Ishikawa (cell line): ENCODE measurements at regions not wholly inside any gene's neighbourhood (a gene's known extent, or its start where the extent isn't known, plus 50 kb on each side); places are given as distances from the start of the nearest gene placed in this dataset.

ENCODE experiments used
- CEBPB ChIP-seq: IDR thresholded peaks from 2 replicates; pipeline ENCODE4 v1.6.1; 2012
- CREB1 ChIP-seq: IDR thresholded peaks from 2 replicates; pipeline ENCODE4 v1.6.1; 2012; ENCODE audit warnings: low read depth
- EGR1 ChIP-seq: IDR thresholded peaks from 2 replicates; pipeline ENCODE4 v1.6.1; 2012
- EP300 ChIP-seq: IDR thresholded peaks from 2 replicates; pipeline ENCODE4 v1.6.1; 2012; ENCODE audit warnings: borderline replicate concordance
- FOXM1 ChIP-seq: IDR thresholded peaks from 2 replicates; pipeline ENCODE4 v1.6.1; 2012; ENCODE audit warnings: low read depth, borderline replicate concordance
- NFIC ChIP-seq: IDR thresholded peaks from 2 replicates; pipeline ENCODE4 v1.6.1; 2012
- RAD21 ChIP-seq: IDR thresholded peaks from 2 replicates; pipeline ENCODE4 v1.6.1; 2012; ENCODE audit warnings: low read depth
- TAF1 ChIP-seq: IDR thresholded peaks from 2 replicates; pipeline ENCODE4 v1.6.1; 2012; ENCODE audit warnings: low read depth, mild to moderate bottlenecking
- TCF12 ChIP-seq: IDR thresholded peaks from 2 replicates; pipeline ENCODE4 v1.6.1; 2012; ENCODE audit warnings: low read depth
- TEAD4 ChIP-seq: IDR thresholded peaks from 2 replicates; pipeline ENCODE4 v1.6.1; 2012
- YY1 ChIP-seq: IDR thresholded peaks from 2 replicates; pipeline ENCODE4 v1.6.1; 2012; ENCODE audit warnings: low read depth
- ZBTB7A ChIP-seq: IDR thresholded peaks from 2 replicates; pipeline ENCODE4 v1.6.1; 2012; ENCODE audit warnings: low read depth
- TF ChIP-seq, protein P1 (sequence below): IDR thresholded peaks from 2 replicates; pipeline ENCODE4 v1.6.1; 2012
- TF ChIP-seq, protein P2 (sequence below): IDR thresholded peaks from 2 replicates; pipeline ENCODE4 v1.6.1; 2012; ENCODE audit warnings: low read depth, mild to moderate bottlenecking
- TF ChIP-seq, protein P3 (sequence below): IDR thresholded peaks from 2 replicates; pipeline ENCODE4 v1.6.1; 2012

DNA sequence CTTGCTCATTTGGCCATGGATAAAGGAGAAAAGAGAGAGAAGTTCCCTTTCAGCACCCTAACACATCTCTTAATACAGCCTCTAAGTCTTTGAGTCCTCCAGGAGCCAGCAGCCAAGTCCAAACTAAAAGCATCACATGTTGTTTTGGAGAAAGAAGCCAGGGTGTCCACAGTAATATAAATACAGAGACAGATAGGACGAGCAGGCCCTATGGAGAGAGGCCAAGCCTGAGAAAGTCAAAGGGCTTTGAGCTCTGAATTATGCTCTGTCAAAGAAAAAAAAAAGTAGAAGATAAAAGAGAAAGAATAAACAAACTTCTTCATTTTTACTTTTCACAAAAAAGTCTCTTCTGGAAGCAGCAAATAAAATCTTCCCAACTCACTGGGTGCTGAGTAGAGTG is 92.4 kb upstream of the THBS1 start:
- no peak for TF ChIP-seq YY1
- no peak for TF ChIP-seq ZBTB7A
- no peak for TF ChIP-seq NFIC

DNA sequence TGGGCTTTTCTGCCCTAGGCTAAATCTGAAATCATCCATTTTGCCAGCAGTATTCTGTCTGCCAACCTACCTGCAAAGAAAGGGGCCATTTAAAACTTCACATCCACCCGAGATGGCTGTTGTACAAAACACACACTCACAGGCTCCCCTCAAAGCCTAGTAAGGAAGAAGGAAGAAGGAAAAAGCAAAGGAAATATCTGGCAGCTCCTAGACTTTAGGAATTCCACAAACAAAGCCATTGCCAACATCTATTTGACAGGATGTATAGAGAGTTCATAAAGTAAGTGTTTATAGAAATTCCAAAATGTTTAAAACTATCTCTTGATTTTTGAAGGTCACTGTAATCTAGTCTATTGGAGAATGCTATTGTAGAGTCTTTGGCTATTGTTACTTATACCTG is 91.9 kb upstream of the THBS1 start:
- no peak for TF ChIP-seq FOXM1
- TF ChIP-seq EP300 = no peak
- no peak for TF ChIP-seq RAD21
- no peak for TF ChIP-seq TCF12
- TF ChIP-seq ZBTB7A = no peak
- no peak for TF ChIP-seq CREB1
- TF ChIP-seq YY1 = no peak
- no peak for TF ChIP-seq EGR1
- TF ChIP-seq, protein P1, sequence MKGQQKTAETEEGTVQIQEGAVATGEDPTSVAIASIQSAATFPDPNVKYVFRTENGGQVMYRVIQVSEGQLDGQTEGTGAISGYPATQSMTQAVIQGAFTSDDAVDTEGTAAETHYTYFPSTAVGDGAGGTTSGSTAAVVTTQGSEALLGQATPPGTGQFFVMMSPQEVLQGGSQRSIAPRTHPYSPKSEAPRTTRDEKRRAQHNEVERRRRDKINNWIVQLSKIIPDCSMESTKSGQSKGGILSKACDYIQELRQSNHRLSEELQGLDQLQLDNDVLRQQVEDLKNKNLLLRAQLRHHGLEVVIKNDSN = no peak
- TF ChIP-seq, protein P2, sequence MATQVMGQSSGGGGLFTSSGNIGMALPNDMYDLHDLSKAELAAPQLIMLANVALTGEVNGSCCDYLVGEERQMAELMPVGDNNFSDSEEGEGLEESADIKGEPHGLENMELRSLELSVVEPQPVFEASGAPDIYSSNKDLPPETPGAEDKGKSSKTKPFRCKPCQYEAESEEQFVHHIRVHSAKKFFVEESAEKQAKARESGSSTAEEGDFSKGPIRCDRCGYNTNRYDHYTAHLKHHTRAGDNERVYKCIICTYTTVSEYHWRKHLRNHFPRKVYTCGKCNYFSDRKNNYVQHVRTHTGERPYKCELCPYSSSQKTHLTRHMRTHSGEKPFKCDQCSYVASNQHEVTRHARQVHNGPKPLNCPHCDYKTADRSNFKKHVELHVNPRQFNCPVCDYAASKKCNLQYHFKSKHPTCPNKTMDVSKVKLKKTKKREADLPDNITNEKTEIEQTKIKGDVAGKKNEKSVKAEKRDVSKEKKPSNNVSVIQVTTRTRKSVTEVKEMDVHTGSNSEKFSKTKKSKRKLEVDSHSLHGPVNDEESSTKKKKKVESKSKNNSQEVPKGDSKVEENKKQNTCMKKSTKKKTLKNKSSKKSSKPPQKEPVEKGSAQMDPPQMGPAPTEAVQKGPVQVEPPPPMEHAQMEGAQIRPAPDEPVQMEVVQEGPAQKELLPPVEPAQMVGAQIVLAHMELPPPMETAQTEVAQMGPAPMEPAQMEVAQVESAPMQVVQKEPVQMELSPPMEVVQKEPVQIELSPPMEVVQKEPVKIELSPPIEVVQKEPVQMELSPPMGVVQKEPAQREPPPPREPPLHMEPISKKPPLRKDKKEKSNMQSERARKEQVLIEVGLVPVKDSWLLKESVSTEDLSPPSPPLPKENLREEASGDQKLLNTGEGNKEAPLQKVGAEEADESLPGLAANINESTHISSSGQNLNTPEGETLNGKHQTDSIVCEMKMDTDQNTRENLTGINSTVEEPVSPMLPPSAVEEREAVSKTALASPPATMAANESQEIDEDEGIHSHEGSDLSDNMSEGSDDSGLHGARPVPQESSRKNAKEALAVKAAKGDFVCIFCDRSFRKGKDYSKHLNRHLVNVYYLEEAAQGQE = no peak
- TF ChIP-seq NFIC = no peak
- TF ChIP-seq TEAD4 = no peak
- TF ChIP-seq, protein P3, sequence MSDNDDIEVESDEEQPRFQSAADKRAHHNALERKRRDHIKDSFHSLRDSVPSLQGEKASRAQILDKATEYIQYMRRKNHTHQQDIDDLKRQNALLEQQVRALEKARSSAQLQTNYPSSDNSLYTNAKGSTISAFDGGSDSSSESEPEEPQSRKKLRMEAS = no peak
- TF ChIP-seq CEBPB = no peak
- TF ChIP-seq TAF1 = no peak

DNA sequence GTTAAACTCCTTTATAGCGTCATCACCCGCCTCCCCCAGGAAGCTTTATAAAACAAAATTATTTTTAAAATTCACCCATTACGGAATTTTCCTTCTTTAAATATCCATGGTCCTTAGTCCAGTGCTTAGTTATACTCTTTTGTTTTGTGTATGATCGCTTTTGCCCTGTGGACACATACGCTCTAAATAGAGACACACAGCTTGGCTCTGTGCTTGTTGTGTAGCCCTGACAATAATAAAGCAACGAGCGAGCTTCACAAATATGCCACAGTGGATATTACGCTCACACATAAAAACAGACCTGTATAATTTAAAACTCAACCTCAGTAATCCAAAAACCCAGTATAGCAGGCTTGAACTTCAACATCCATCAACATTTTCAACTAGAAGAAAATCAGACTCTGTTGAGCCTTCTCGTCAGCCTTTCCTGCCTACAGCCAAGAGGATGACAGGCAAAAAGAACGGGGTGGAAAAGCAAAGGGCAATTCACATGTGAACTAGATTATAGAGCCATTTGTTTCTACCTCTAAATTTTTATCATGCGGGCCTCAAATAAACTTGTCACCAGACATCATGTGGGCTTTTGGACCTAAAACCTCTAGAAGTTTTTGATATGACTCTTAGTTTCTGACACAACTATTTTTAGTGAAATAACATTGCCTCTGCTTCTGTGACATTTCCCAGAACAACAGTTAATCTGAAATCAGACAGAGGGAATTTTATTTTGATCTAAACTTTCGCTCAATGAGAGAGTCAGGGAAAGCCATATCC is 89.6 kb upstream of the THBS1 start:
- no peak for TF ChIP-seq CEBPB
- TF ChIP-seq EP300 = no peak
- no peak for TF ChIP-seq FOXM1
- no peak for TF ChIP-seq EGR1
- no peak for TF ChIP-seq TCF12

DNA sequence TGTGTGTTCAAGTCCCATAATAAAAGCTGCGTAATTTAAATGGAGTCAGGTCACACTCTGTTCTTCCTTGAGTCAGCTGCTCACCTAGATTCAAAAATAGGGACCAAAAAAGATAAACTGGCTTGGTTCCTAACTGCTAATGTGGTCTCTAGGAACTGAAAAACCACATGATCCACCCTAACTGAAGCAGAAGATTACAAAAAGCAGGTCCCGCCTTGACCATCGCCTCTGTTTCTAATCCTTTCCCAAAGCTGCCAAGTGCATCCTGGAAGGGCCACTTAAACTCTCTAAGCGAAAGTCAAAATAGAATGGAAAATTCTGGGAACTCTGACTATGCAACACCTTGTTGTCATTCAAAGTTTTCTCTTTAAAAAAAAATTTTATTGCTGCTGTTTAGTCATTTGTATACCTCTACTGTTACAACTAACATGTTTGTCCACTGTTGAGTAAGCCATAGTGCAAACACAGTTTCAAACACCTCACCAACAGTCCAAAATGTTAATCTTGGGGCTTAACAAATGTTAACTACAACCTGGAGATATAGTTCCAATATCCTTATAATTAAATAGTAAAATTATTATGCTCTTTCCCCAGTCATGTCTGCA is 88.9 kb upstream of the THBS1 start:
- TF ChIP-seq CEBPB (no peak), TAF1 (no peak), CREB1 (no peak), YY1 (no peak), FOXM1 (no peak), NFIC (no peak), TEAD4 (no peak), EP300 (no peak), RAD21 (no peak)
- TF ChIP-seq, protein P1 = no peak
- TF ChIP-seq, protein P3 = no peak

DNA sequence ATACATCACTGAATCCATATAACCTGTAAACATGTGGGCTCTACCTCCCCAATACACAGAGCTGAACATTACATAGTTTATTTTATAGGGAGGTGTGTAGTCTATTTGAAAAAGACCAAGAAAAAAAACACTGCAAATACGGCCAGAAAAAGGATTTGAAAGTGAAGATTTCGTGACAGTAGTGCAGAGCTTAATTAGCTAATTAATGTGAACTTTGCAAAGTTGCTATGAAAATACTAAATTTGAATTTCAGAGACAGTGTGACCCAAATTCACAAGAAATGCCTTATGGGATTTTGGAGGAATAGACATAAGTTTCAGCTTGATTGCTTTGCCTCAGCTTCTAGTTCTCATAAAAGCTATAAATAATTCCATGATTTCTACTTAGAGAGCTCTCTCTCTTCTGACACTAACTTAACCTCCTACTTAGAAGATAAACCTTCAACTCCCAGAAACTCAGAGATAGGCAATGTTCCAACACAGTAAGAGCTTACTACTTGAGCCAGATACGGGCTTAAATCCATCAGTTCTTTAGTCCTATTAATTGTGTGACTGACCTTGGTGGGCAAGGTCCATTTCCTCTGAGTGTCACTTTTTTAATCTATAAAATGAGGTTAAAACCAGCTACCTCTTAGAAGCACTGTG is 87.3 kb upstream of the THBS1 start:
- TF ChIP-seq EGR1 = no peak

DNA sequence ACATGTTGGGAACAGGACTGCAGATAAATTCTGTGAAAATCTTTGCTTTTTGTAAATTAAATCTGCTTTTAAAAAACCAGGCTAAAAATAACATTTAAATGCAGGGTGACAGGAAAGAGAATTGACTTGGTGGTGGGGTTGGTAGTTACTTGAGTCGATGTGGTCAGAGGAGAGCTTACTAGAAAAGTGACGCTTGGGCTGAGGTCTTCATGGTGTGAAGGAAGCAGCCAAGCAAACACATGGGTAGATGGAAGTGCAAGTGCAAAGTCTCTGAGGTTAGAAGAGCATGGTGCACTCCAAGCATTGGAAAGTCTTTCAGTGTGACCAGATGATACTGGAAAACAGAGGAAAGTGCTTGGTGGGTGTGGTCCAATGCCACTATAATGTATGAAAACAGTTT is 86.4 kb upstream of the THBS1 start:
- no peak for TF ChIP-seq EGR1

DNA sequence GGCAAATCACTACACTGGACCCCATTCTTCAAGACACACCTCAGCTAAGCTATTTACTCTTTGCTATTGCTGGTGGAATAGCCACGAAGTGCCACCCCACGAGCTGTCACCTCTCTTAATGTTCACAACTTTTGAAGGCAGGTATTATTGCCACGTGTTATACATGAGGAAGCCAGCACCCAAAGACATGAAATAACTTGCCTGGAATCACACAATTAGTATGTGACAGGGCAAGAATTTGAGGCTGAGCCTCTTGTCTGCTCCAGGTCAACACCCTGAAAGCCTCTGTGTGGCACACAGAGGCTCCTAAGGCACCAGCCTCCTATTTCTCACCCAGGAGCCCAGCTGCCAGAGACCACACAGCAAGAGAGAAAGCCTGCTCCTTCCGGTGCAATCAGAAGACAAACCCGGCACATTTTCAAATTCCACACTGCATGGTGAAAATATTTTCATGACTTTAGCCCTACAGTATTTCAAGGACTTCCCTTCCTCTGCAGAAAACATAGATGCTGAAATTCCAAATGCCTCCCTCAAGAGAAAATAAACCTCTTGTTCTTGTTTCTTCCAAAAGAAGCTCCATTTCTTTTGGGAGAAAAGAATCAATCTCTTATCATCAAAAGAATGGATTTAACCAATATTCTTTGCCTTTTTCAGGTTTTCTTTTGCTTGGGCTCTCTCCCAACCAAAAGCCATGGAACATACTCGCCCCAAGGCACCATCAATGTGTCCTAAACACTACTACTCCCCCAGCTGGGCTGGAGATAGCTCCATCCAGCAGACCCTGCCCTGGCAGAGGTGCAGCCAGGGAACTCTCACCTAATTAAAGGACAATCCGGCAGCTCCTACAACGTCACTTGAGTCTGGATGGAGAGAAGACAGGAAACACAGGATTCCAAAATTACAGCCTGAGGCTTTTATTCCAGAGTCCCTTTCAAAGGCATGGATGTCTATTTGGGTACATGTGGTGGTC is 84.7 kb upstream of the THBS1 start:
- TF ChIP-seq, protein P2 = no peak
- no peak for TF ChIP-seq TCF12
- TF ChIP-seq FOXM1 = no peak
- TF ChIP-seq, protein P3 = no peak
- TF ChIP-seq EGR1 = no peak
- TF ChIP-seq NFIC = no peak
- no peak for TF ChIP-seq RAD21
- TF ChIP-seq, protein P1 = no peak
- TF ChIP-seq TAF1 = no peak
- TF ChIP-seq CEBPB = no peak
- TF ChIP-seq ZBTB7A = no peak
- TF ChIP-seq YY1 = no peak
- TF ChIP-seq CREB1 = no peak
- TF ChIP-seq TEAD4 = no peak
- no peak for TF ChIP-seq EP300
